GM20000 (cell line): ENCODE measurements at regions not wholly inside any gene's neighbourhood (a gene's known extent, or its start where the extent isn't known, plus 50 kb on each side); places are given as distances from the start of the nearest gene placed in this dataset.
"Not testable (repeated sequence)": the region's sequence is repeated elsewhere in the genome, so short reads cannot be mapped to it uniquely, and the experiment has no call there.

ENCODE experiments used
- DNase-seq: peaks from one replicate; pipeline ENCODE4 v3.0.0; 2012; ENCODE audit warnings: low spot score
- TF ChIP-seq, protein P1 (sequence below): IDR thresholded peaks from 2 replicates; pipeline ENCODE4 v1.5.1; 2012; ENCODE audit warnings: mild to moderate bottlenecking, control low read depth; ENCODE audit errors: extremely low read depth, missing control alignments

DNA sequence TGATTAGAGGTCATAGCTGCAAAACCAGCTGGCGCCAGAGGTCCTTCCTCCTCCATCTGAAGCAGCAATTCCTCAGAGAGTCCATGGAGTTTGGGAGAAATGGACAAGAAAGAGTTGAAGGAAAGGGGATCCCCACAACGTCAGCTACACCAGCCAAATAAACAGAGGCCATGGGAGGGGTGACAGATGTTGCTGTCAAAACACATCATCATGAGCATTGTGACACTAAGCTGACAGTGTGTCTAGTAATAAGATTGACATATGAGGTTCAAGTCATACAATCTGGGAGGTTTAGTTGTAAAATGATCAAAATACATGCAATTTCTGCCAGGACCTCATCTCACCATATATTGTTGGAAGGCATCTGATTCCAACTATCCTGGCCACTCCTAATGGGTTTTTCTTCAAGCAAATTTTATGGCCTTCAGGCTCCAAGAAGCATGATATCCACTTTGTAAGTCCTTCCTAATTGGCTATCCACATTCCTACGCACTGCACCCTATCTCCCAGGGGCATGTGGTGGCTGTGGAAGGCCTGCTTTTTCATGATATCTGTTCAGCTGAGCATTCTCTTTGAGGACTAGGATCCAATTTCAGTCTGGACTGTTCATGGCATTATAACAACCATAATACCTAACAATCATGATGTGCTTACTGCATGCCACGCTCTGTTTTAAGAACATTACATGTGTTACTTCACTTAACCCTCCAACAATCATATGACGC is 335.0 kb upstream of the ID2 start:
- TF ChIP-seq, protein P1, sequence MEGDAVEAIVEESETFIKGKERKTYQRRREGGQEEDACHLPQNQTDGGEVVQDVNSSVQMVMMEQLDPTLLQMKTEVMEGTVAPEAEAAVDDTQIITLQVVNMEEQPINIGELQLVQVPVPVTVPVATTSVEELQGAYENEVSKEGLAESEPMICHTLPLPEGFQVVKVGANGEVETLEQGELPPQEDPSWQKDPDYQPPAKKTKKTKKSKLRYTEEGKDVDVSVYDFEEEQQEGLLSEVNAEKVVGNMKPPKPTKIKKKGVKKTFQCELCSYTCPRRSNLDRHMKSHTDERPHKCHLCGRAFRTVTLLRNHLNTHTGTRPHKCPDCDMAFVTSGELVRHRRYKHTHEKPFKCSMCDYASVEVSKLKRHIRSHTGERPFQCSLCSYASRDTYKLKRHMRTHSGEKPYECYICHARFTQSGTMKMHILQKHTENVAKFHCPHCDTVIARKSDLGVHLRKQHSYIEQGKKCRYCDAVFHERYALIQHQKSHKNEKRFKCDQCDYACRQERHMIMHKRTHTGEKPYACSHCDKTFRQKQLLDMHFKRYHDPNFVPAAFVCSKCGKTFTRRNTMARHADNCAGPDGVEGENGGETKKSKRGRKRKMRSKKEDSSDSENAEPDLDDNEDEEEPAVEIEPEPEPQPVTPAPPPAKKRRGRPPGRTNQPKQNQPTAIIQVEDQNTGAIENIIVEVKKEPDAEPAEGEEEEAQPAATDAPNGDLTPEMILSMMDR = no peak
- no peak for DNase-seq

DNA sequence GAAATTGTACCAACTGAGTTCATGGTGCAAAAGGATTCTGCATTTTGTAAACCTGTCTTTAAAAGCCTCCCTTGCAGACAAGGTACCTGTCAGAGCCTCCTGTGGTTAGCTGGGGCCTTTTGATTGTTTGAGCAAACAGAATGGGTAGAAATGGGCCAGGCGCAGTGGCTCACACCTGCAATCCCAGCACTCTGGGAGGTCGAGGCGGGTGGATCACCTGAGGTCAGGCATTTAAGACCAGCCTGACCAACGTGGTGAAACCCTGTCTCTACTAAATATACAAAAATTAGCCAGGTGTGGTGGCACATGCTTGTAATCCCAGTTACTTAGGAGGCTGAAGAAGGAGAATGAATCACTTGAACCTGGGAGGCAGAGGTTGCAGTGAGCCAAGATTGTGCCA is 332.9 kb upstream of the ID2 start:
- not testable (repeated sequence) for DNase-seq

DNA sequence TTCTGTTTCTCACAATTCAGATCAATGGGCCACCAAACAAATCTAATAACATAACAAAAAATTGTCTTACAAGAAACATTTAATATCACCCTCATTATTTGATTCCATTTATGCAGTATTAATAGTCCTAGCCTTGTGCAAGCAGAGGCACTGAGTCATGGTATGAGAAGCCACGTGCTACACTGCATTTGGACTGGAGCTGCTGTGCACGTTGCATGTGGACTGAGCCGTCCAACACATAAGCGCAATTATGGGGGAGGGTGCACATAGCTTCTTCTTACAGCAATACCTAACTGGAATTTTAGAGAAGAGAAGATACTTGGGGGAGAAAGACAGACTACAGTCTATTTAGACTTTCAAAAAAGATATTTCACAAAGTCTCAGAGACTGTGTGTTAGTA is 329.6 kb upstream of the ID2 start:
- no peak for DNase-seq
- TF ChIP-seq, protein P1 = no peak

DNA sequence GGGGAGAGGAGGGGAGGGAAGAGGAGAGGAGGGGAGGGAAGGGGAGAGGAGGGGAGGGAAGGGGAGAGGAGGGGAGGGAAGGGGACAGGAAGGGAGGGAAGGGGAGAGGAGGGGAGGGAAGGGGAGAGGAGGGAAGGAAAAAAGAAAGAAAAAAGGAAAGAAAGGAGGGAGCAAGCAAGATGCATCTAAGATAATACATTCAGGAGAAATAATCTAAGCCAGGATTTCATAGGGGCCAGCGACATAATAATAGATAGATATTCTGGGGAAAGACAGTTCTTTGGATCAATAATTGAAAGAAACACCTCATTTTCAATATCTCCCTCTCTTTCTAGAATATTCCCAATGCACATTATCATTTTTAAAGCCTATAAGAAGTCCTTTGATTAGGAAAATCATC is 328.9 kb upstream of the ID2 start:
- TF ChIP-seq, protein P1 = no peak
- DNase-seq = no peak

DNA sequence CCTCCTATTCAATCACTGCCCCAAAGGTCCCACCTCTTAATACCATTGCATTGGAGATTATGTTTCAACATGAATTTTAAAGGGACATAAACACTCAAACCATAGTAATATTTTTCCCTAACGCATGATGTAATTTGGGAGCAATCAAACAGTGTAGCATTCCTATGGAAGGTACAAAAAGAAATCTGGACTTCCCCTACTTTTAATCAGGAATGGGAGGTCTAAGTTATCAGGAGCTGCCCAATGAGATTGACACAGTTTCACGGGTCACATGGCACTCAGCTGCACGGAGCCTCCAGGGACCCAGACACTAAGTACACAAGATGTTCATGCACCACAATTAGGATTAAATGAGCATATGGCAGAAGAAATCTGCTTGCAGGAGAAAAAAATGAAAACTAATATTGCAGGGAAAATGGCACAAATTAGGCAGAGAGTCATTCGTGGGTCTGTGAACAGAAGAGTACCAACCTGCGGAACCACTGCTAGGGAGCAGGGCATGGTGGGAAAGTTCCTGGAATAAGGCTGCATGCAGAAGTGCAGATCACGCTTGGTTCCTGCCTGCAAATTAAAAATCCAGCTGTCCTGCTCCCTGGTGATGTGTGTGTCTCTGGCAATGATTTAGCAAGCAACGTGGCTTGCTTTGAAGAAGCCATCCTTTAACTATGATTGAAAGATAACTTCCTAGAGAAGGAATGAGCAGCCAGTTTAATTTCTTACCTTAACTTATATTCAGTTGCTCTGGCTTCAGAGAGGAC is 326.6 kb upstream of the ID2 start:
- TF ChIP-seq, protein P1 = no peak
- no peak for DNase-seq

DNA sequence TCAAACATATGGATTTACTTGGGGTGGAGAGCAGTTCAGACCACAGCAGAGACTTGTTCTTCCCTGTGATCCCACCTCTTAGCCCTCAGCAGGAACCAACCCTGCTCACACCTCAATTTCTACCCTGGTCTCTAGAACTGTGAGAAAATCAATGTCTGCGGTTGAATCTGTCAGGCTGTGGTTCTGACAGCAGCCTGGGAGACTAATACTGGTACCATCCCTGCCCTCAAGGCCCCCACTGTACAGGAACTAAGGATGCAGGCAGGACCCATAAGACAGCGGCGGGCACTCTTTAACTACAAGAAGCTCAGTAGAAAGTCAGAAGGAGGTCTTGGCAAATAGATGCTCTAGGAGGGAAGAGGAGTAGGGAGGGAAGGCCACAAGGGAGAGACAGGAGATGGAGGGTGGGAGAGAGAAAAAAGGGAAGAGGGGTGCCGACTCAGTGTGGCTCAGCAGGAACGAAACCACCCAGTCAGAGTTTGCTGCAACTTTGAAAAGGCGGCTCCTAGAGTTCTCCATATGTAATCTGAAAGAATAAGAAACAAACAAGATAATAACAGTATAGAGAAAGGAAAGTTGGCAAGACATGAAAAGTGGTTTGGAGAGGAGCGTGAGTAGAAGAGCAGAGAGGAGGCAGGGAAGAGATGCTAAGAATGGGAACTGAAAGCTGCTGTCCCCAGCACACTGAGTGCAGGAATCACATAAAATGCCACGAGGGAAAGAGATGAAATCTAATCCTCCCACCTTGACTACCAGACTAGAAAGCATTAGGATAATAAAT is 323.9 kb upstream of the ID2 start:
- no peak for DNase-seq
- TF ChIP-seq, protein P1 = no peak

DNA sequence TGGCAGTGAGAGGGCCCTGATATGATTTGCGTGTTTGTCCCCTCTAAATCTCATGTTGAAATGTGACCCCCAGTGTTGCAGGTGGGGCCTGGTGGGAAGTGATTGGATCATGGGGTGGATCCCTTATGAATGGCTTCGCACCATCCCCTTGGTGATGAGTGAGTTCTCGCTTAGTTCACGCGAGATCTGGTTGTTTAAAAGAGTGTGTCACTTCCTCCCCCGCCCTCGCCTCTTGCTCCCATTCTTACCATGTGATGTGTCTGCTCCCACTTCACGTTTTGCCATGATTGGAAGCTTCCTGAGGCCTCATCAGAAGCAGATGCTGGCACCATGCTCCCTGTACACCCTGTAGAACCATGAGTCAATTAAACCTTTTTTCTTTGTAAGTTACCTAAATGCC is 319.9 kb upstream of the ID2 start:
- TF ChIP-seq, protein P1 = no peak
- no peak for DNase-seq
